ENCODE measurements at regions not wholly inside any gene's neighbourhood (a gene's known extent, or its start where the extent isn't known, plus 50 kb on each side); places are given as distances from the start of the nearest gene placed in this dataset.

GRCh38 chr20:51227744-51228143 is 204.8 kb upstream of the KCNG1 start (continued):
- TF ChIP-seq TSHZ2 (CRISPR knock-in tag; IDR thresholded peaks at IDR 0.05) (no peak), TOX (CRISPR knock-in tag; IDR thresholded peaks at IDR 0.05; ENCODE audit: borderline replicate concordance) (no peak), ISL1 (CRISPR knock-in tag; IDR thresholded peaks at IDR 0.05) (no peak)

GRCh38 chr20:51223183-51223720 is 200.3 kb upstream of the KCNG1 start:
- no peak for ATAC-seq
- TF ChIP-seq POU6F1 (CRISPR knock-in tag; IDR thresholded peaks at IDR 0.05; ENCODE audit: borderline replicate concordance, low read depth) (no peak), PATZ1 (CRISPR knock-in tag; IDR thresholded peaks at IDR 0.05; ENCODE audit: borderline replicate concordance) (no peak), GLIS3 (CRISPR knock-in tag; IDR thresholded peaks at IDR 0.05) (no peak), TOX (CRISPR knock-in tag; IDR thresholded peaks at IDR 0.05; ENCODE audit: borderline replicate concordance) (no peak), CREB5 (CRISPR knock-in tag; IDR thresholded peaks at IDR 0.05; ENCODE audit: low read depth) (no peak), ARNTL (CRISPR knock-in tag; IDR thresholded peaks at IDR 0.05; ENCODE audit: borderline replicate concordance, low read depth) (no peak)

- no peak for ATAC-seq
- no peak for TF ChIP-seq ZFP3 (CRISPR knock-in tag; IDR thresholded peaks at IDR 0.05)
- TF ChIP-seq PATZ1 (CRISPR knock-in tag; IDR thresholded peaks at IDR 0.05; ENCODE audit: borderline replicate concordance), result no peak
- no peak for TF ChIP-seq ZNF70 (CRISPR knock-in tag; IDR thresholded peaks at IDR 0.05)
- TF ChIP-seq SNAI2 (CRISPR knock-in tag; IDR thresholded peaks at IDR 0.05), result no peak
- TF ChIP-seq OSR1 (CRISPR knock-in tag; IDR thresholded peaks at IDR 0.05), result no peak
- no peak for TF ChIP-seq ZNF565 (CRISPR knock-in tag; conservative IDR thresholded peaks at IDR 0.05; ENCODE audit: low read depth)
- TF ChIP-seq ZFP30 (CRISPR knock-in tag; IDR thresholded peaks at IDR 0.05), result no peak
- no peak for TF ChIP-seq CSRNP3 (CRISPR knock-in tag; IDR thresholded peaks at IDR 0.05)
- TF ChIP-seq CSDC2 (CRISPR knock-in tag; IDR thresholded peaks at IDR 0.05), result no peak
- no peak for TF ChIP-seq PPARA (CRISPR knock-in tag; IDR thresholded peaks at IDR 0.05; ENCODE audit: borderline replicate concordance)
- no peak for TF ChIP-seq BACH2 (CRISPR knock-in tag; IDR thresholded peaks at IDR 0.05; ENCODE audit: borderline replicate concordance)
- TF ChIP-seq POU6F1 (CRISPR knock-in tag; IDR thresholded peaks at IDR 0.05; ENCODE audit: borderline replicate concordance, low read depth), result no peak
- no peak for TF ChIP-seq TCF4 (CRISPR knock-in tag; IDR thresholded peaks at IDR 0.05; ENCODE audit: borderline replicate concordance)
- no peak for TF ChIP-seq GLIS3 (CRISPR knock-in tag; IDR thresholded peaks at IDR 0.05)
- no peak for TF ChIP-seq TSHZ2 (CRISPR knock-in tag; IDR thresholded peaks at IDR 0.05)
- no peak for TF ChIP-seq ESRRG (CRISPR knock-in tag; IDR thresholded peaks at IDR 0.05)
- TF ChIP-seq ISL1 (CRISPR knock-in tag; IDR thresholded peaks at IDR 0.05), result no peak
These were observed 199.0 kb upstream of the KCNG1 start for GRCh38 chr20:51221791-51222408.

All from SK-N-SH treated with all-trans-retinoic acid at 6 μM for 48 hours (cell line).